HL-60/S4 treated with retinoic acid at 250 ng/mL for 4 days and 3 days (cell line): ENCODE measurements at regions not wholly inside any gene's neighbourhood (a gene's known extent, or its start where the extent isn't known, plus 50 kb on each side); places are given as distances from the start of the nearest gene placed in this dataset.
"Not testable (repeated sequence)": the region's sequence is repeated elsewhere in the genome, so short reads cannot be mapped to it uniquely, and the experiment has no call there.

Source experiments
- in situ Hi-C: fragments of 300-500 bp; cut with MboI; formaldehyde crosslinking; loops from 2 replicates; pipeline ENCODE4 v1.7.0; 2022; ENCODE audit warnings: low sequenced_read_pairs

- in situ Hi-C loops: no loop called here
Measured at GRCh38 chr20:47927944-47928343, 142.7 kb upstream of the SULF2 start.

- in situ Hi-C loops: no loop called here
Measured at GRCh38 chr20:47927385-47927851, 142.1 kb upstream of the SULF2 start.

GRCh38 chr20:47926731-47927130 is 141.4 kb upstream of the SULF2 start:
- in situ Hi-C loops: no loop called here

- in situ Hi-C loops: no loop called here
Measured at GRCh38 chr20:47925593-47925992, 140.3 kb upstream of the SULF2 start.

- in situ Hi-C loops: no loop called here
Measured at GRCh38 chr20:47922269-47922668, 137.0 kb upstream of the SULF2 start.

- in situ Hi-C loops: not testable (repeated sequence)
Measured at GRCh38 chr20:47921829-47922228, 136.5 kb upstream of the SULF2 start.

GRCh38 chr20:47921408-47921807 is 136.1 kb upstream of the SULF2 start:
- in situ Hi-C loops: no loop called here

GRCh38 chr20:47917549-47918070 is 132.3 kb upstream of the SULF2 start:
- in situ Hi-C loops: no loop called here

GRCh38 chr20:47915495-47915894 is 130.2 kb upstream of the SULF2 start:
- in situ Hi-C loops: no loop called here

GRCh38 chr20:47914792-47915191 is 129.5 kb upstream of the SULF2 start:
- in situ Hi-C loops: no loop called here

- in situ Hi-C loops: not testable (repeated sequence)
Measured at GRCh38 chr20:47912786-47913501, 127.7 kb upstream of the SULF2 start.

GRCh38 chr20:47912165-47912564 is 126.9 kb upstream of the SULF2 start:
- in situ Hi-C loops: not testable (repeated sequence)

GRCh38 chr20:47909696-47910369 is 124.6 kb upstream of the SULF2 start:
- in situ Hi-C loops: not testable (repeated sequence)

GRCh38 chr20:47908361-47909035 is 123.2 kb upstream of the SULF2 start:
- in situ Hi-C loops: not testable (repeated sequence)

GRCh38 chr20:47907951-47908350 is 122.7 kb upstream of the SULF2 start:
- in situ Hi-C loops: not testable (repeated sequence)

GRCh38 chr20:47907031-47907675 is 121.9 kb upstream of the SULF2 start:
- in situ Hi-C loops: no loop called here

GRCh38 chr20:47906348-47906660 is 121.0 kb upstream of the SULF2 start:
- in situ Hi-C loops: no loop called here

- in situ Hi-C loops: no loop called here
Measured at GRCh38 chr20:47905628-47906347, 120.5 kb upstream of the SULF2 start.

- in situ Hi-C loops: not testable (repeated sequence)
Measured at GRCh38 chr20:47903009-47903408, 117.7 kb upstream of the SULF2 start.

- in situ Hi-C loops: loop anchor here (10.0 kb wide), 1 partner anchor 55 kb away; no protein-coding TSS in a partner anchor
Measured at GRCh38 chr20:47899313-47899712, 114.0 kb upstream of the SULF2 start.
